H54 (cell line): ENCODE measurements at regions not wholly inside any gene's neighbourhood (a gene's known extent, or its start where the extent isn't known, plus 50 kb on each side); places are given as distances from the start of the nearest gene placed in this dataset.

ENCODE experiments used
- DNase-seq: peaks from one replicate; pipeline ENCODE4 v3.0.0; 2011; ENCODE audit warnings: low spot score, mixed read lengths; ENCODE audit not compliant: insufficient read length
- FAIRE-seq: peaks from 3 replicates; lab custom pipeline; 2011; peaks lifted over from hg19 to GRCh38; lab: Jason Lieb, UNC
- POLR2A ChIP-seq: IDR thresholded peaks from 2 replicates; pipeline ENCODE4 v1.6.1; 2011; ENCODE audit warnings: low read depth, mild to moderate bottlenecking, low read length

GRCh38 chr1:201622353-201622752 is 83.4 kb downstream of the NAV1 start:
- TF ChIP-seq POLR2A: no peak
- FAIRE-seq: no peak

GRCh38 chr1:201622824-201623223 is 83.9 kb downstream of the NAV1 start:
- TF ChIP-seq POLR2A: no peak
- DNase-seq: no peak
- FAIRE-seq: no peak

More at GRCh38 chr1:201622353-201622752, 83.4 kb downstream of the NAV1 start:
- no peak for DNase-seq

- FAIRE-seq (no peak), DNase-seq (no peak)
- no peak for TF ChIP-seq POLR2A
These were observed 85.9 kb downstream of the NAV1 start for GRCh38 chr1:201624741-201625225.

- DNase-seq (peak; percentile 62), FAIRE-seq (no peak)
- TF ChIP-seq POLR2A: no peak
These were observed 86.4 kb downstream of the NAV1 start for GRCh38 chr1:201625226-201625761.

- FAIRE-seq: no peak
- no peak for DNase-seq
- TF ChIP-seq POLR2A: no peak
These were observed 86.9 kb downstream of the NAV1 start for GRCh38 chr1:201625851-201626251.

GRCh38 chr1:201626629-201627275 is 87.8 kb downstream of the NAV1 start:
- FAIRE-seq (no peak), DNase-seq (no peak)
- TF ChIP-seq POLR2A: no peak

GRCh38 chr1:201628490-201628889 is 89.6 kb downstream of the NAV1 start:
- no peak for TF ChIP-seq POLR2A
- FAIRE-seq (no peak), DNase-seq (no peak)

- no peak for FAIRE-seq
- no peak for TF ChIP-seq POLR2A
These were observed 91.7 kb downstream of the NAV1 start for GRCh38 chr1:201630582-201630981.

GRCh38 chr1:201631037-201631436 is 92.1 kb downstream of the NAV1 start:
- DNase-seq: no peak
- FAIRE-seq: no peak
- TF ChIP-seq POLR2A: no peak

More at GRCh38 chr1:201630582-201630981, 91.7 kb downstream of the NAV1 start:
- DNase-seq: no peak

GRCh38 chr1:201632364-201632952 is 93.5 kb downstream of the NAV1 start:
- TF ChIP-seq POLR2A: no peak
- no peak for DNase-seq
- FAIRE-seq: no peak

GRCh38 chr1:201633297-201633696 is 94.4 kb downstream of the NAV1 start:
- no peak for FAIRE-seq
- no peak for DNase-seq

GRCh38 chr1:201633811-201634210 is 94.9 kb downstream of the NAV1 start:
- no peak for TF ChIP-seq POLR2A
- DNase-seq (no peak), FAIRE-seq (no peak)

More at GRCh38 chr1:201633297-201633696, 94.4 kb downstream of the NAV1 start:
- TF ChIP-seq POLR2A: no peak

- no peak for FAIRE-seq
- TF ChIP-seq POLR2A: no peak
- DNase-seq: peak; percentile 41
These were observed 95.3 kb downstream of the NAV1 start for GRCh38 chr1:201634261-201634660.

GRCh38 chr1:201636097-201636496 is 97.2 kb downstream of the NAV1 start:
- FAIRE-seq (no peak), DNase-seq (no peak)
- TF ChIP-seq POLR2A: no peak
